HEK293T (cell line): ENCODE measurements at regions not wholly inside any gene's neighbourhood (a gene's known extent, or its start where the extent isn't known, plus 50 kb on each side); places are given as distances from the start of the nearest gene placed in this dataset.
"Not testable (repeated sequence)": the region's sequence is repeated elsewhere in the genome, so short reads cannot be mapped to it uniquely, and the experiment has no call there.

Experiments used
- CTCF ChIA-PET: fragments of 350-600 bp; formaldehyde crosslinking; extraction: SDS; loops from one replicate; lab custom pipeline; 2021; ENCODE audit warnings: antibody characterized with exemption, inconsistent platforms; lab: Yijun Ruan, JAX
- POLR2A ChIA-PET: fragments of 350-600 bp; formaldehyde crosslinking; extraction: SDS; loops from one replicate; lab custom pipeline; 2020; ENCODE audit warnings: antibody characterized with exemption, inconsistent platforms; lab: Yijun Ruan, JAX
- DNase-seq: peaks from one replicate; pipeline ENCODE4 v3.0.0; 2012; ENCODE audit warnings: mixed read lengths; ENCODE audit errors: extremely low spot score
- ARNT ChIP-seq: fragments of 450-650 bp; IDR thresholded peaks from 2 replicates; pipeline ENCODE4 v1.6.1; 2017; ENCODE audit warnings: mild to moderate bottlenecking
- BHLHE40 ChIP-seq: fragments of 450-650 bp; IDR thresholded peaks from 2 replicates; pipeline ENCODE4 v1.6.1; 2016; ENCODE audit warnings: mild to moderate bottlenecking, moderate library complexity, borderline replicate concordance
- CTBP1 ChIP-seq: fragments of 450-650 bp; IDR thresholded peaks from 2 replicates; pipeline ENCODE4 v1.6.1; 2016; ENCODE audit warnings: borderline replicate concordance
- ELF4 ChIP-seq: fragments of 450-650 bp; IDR thresholded peaks from 2 replicates; pipeline ENCODE4 v1.6.1; 2017; ENCODE audit warnings: antibody characterized with exemption
- FOXA1 ChIP-seq: fragments of 450-650 bp; IDR thresholded peaks from 2 replicates; pipeline ENCODE4 v1.6.1; 2016; ENCODE audit warnings: mild to moderate bottlenecking
- FOXK2 ChIP-seq: fragments of 450-650 bp; IDR thresholded peaks from 2 replicates; pipeline ENCODE4 v1.6.1; 2016; ENCODE audit warnings: mild to moderate bottlenecking
- FOXM1 ChIP-seq: fragments of 450-650 bp; IDR thresholded peaks from 2 replicates; pipeline ENCODE4 v1.6.1; 2017; ENCODE audit warnings: mild to moderate bottlenecking, borderline replicate concordance
- HDGF ChIP-seq: fragments of 450-650 bp; IDR thresholded peaks from 2 replicates; pipeline ENCODE4 v1.6.1; 2017; ENCODE audit warnings: antibody characterized with exemption, borderline replicate concordance
- L3MBTL2 ChIP-seq: fragments of 450-650 bp; conservative IDR thresholded peaks from 2 replicates; pipeline ENCODE4 v1.6.1; 2016; ENCODE audit warnings: mild to moderate bottlenecking
- LEF1 ChIP-seq: fragments of 450-650 bp; IDR thresholded peaks from 2 replicates; pipeline ENCODE4 v1.6.1; 2017; ENCODE audit warnings: mild to moderate bottlenecking, borderline replicate concordance
- NFRKB ChIP-seq: fragments of 450-650 bp; IDR thresholded peaks from 2 replicates; pipeline ENCODE4 v1.6.1; 2016; ENCODE audit warnings: mild to moderate bottlenecking, moderate library complexity
- PKNOX1 ChIP-seq: fragments of 450-650 bp; IDR thresholded peaks from 2 replicates; pipeline ENCODE4 v1.6.1; 2016
- SP1 ChIP-seq: fragments of 450-650 bp; IDR thresholded peaks from 2 replicates; pipeline ENCODE4 v1.6.1; 2017
- SUZ12 ChIP-seq: fragments of 450-650 bp; IDR thresholded peaks from 2 replicates; pipeline ENCODE4 v1.6.1; 2016; ENCODE audit warnings: mild to moderate bottlenecking
- TARDBP ChIP-seq: fragments of 450-650 bp; IDR thresholded peaks from 2 replicates; pipeline ENCODE4 v1.6.1; 2016
- ZNF384 ChIP-seq: fragments of 450-650 bp; IDR thresholded peaks from 2 replicates; pipeline ENCODE4 v1.6.1; 2016

- ChIA-PET POLR2A (no interaction called here), CTCF (no interaction called here)
- TF ChIP-seq NFRKB: no peak
- no peak for TF ChIP-seq TARDBP
- no peak for TF ChIP-seq BHLHE40
- DNase-seq: no peak
Observed at GRCh38 chr5:96324708-96325107, 108.3 kb downstream of the PCSK1 start.

- TF ChIP-seq ZNF384 (no peak), SUZ12 (no peak), SP1 (no peak), ELF4 (no peak), ARNT (no peak), TARDBP (no peak), BHLHE40 (no peak), FOXK2 (no peak), FOXM1 (no peak), FOXA1 (no peak), PKNOX1 (no peak), NFRKB (no peak), HDGF (no peak), LEF1 (no peak), L3MBTL2 (no peak), CTBP1 (no peak)
- CTCF ChIA-PET: no interaction called here
- DNase-seq: no peak
- POLR2A ChIA-PET: no interaction called here
Observed at GRCh38 chr5:96322865-96323264, 110.2 kb downstream of the PCSK1 start.

- TF ChIP-seq LEF1 (no peak), HDGF (no peak), PKNOX1 (no peak), ARNT (no peak), L3MBTL2 (no peak), TARDBP (no peak), NFRKB (no peak), CTBP1 (no peak), BHLHE40 (no peak), ELF4 (no peak), SUZ12 (no peak), FOXM1 (no peak)
- POLR2A ChIA-PET: no interaction called here
- CTCF ChIA-PET: no interaction called here
- no peak for DNase-seq
Observed at GRCh38 chr5:96322217-96322616, 110.8 kb downstream of the PCSK1 start.

GRCh38 chr5:96321345-96321744 lies 111.7 kb downstream of the PCSK1 start:
- no peak for TF ChIP-seq FOXM1
- ChIA-PET CTCF (no interaction called here), POLR2A (no interaction called here)
- no peak for DNase-seq

- no peak for DNase-seq
- POLR2A ChIA-PET: no interaction called here
- CTCF ChIA-PET: no interaction called here
- TF ChIP-seq FOXK2: no peak
- TF ChIP-seq ELF4: no peak
- TF ChIP-seq SUZ12: no peak
- TF ChIP-seq FOXA1: no peak
- no peak for TF ChIP-seq NFRKB
- TF ChIP-seq HDGF: no peak
- no peak for TF ChIP-seq FOXM1
- no peak for TF ChIP-seq ZNF384
Observed at GRCh38 chr5:96320797-96321196, 112.3 kb downstream of the PCSK1 start.

GRCh38 chr5:96319981-96320739 lies 112.9 kb downstream of the PCSK1 start:
- DNase-seq, CTCF ChIA-PET, POLR2A ChIA-PET: not testable (repeated sequence)

GRCh38 chr5:96318569-96319110 lies 114.4 kb downstream of the PCSK1 start:
- CTCF ChIA-PET: interaction anchor here (0.7 kb wide), 1 partner anchor 18 kb away, joined by 3 read pairs; no protein-coding TSS in a partner anchor
- POLR2A ChIA-PET: no interaction called here
- no peak for DNase-seq
- TF ChIP-seq L3MBTL2 (no peak), TARDBP (no peak), ELF4 (no peak), ZNF384 (no peak), HDGF (no peak), FOXM1 (no peak), ARNT (no peak)
